ENCODE measurements at regions not wholly inside any gene's neighbourhood (a gene's known extent, or its start where the extent isn't known, plus 50 kb on each side); places are given as distances from the start of the nearest gene placed in this dataset.

DNA sequence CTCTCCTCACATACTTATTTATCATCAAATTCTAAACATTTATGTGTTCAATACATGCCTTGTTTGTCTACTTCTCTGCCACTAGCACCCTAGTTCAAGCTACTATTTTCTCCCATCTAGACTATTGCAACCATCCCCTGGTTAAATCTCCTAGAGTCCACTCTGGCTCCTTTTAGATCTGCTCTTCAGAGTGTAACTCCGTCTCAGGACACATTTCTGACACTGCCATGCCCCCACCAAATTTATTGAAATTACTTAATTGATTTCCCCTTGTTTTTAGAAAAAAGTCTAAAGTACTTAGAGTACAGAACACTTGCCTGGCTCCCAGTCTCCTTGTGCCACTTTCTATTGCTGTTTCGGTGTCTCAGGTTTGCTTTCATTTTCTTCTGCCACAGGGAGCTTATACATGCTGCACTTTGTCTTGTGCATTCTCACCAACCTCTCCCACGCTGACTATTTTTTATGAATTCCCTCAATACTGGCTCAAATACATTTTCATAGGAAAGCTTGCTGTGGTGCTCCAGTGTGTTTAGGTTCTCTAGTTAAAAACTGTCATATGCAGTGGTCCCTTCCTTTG is 792.3 kb downstream of the DIPK2A start:
- H3K27me3 ChIP-seq: no peaks in the 10 kb centered on the region
- no peak for DNase-seq
- no peak overlapping the region for H3K4me3 ChIP-seq
- TF ChIP-seq, protein P1, sequence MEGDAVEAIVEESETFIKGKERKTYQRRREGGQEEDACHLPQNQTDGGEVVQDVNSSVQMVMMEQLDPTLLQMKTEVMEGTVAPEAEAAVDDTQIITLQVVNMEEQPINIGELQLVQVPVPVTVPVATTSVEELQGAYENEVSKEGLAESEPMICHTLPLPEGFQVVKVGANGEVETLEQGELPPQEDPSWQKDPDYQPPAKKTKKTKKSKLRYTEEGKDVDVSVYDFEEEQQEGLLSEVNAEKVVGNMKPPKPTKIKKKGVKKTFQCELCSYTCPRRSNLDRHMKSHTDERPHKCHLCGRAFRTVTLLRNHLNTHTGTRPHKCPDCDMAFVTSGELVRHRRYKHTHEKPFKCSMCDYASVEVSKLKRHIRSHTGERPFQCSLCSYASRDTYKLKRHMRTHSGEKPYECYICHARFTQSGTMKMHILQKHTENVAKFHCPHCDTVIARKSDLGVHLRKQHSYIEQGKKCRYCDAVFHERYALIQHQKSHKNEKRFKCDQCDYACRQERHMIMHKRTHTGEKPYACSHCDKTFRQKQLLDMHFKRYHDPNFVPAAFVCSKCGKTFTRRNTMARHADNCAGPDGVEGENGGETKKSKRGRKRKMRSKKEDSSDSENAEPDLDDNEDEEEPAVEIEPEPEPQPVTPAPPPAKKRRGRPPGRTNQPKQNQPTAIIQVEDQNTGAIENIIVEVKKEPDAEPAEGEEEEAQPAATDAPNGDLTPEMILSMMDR (IDR thresholded peaks at IDR 0.05): no peak
- TF ChIP-seq POLR2A (IDR thresholded peaks at IDR 0.05): no peak
- WGBS, 2 donors: 71 to 80% methylated on average over 3 of the region's 3 CpGs
- intact Hi-C loops (cut with DNase I; ENCODE audit: low total_unique reads): no loop called here
- H3K36me3 ChIP-seq (ENCODE audit: low read depth, missing control alignments): no peaks in the 10 kb centered on the region
- no peaks in the 10 kb centered on the region for H3K4me1 ChIP-seq
- H3K9me3 ChIP-seq: no peaks in the 10 kb centered on the region
- H3K27ac ChIP-seq: no peak overlapping the region

DNA sequence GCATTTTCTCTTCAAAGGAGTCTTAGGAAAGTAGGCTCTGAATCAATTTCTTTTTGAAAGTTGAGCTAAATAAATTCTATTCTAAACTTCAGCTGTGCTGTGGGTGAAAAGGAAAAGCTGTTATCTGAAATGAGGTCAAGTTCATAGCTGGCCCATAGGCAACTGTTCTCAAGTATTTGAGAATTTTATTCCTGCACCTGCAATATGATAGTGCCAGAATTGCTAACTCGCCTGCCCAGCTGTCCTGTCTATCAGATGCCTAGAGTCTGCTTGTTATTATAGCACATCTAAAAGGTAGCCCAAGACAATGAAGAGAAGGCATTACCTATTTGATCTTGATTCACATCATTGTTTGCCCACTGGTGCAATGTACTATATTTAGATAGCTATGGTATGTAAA is 798.7 kb downstream of the DIPK2A start:
- Histone ChIP-seq H3K27ac (no peak overlapping the region), H3K27me3 (no peaks in the 10 kb centered on the region), H3K36me3 (ENCODE audit: low read depth, missing control alignments) (no peaks in the 10 kb centered on the region), H3K4me3 (no peak overlapping the region), H3K9me3 (no peaks in the 10 kb centered on the region), H3K4me1 (no peaks in the 10 kb centered on the region)
- DNase-seq: no peak
- WGBS, 2 donors: 52 to 54% methylated on average over 1 of the region's 1 CpG
- intact Hi-C loops (cut with DNase I; ENCODE audit: low total_unique reads): no loop called here
- no peak for TF ChIP-seq POLR2A (IDR thresholded peaks at IDR 0.05)
- TF ChIP-seq, protein P1 (IDR thresholded peaks at IDR 0.05): no peak

DNA sequence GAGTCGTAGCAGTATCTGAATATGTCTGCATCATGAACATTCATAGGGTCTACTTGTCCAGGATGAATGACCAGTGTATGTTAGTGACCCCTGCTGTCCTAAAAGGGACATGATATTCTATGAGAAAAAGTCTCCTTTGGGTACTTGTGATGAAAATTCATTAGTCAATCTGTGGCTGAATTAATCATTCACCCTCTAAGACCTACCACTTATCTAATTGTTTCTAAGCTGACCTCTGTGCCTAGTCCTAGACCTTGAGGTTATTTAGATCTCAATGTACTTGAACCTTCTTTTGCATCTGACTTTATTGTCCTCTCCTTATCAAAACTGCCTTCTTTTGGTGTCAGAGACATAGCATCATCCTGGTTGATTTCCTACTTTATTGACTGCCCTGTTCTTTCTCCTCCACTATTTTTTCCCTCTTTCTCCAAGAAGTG is 799.3 kb downstream of the DIPK2A start:
- Histone ChIP-seq H3K4me1 (peaks cover 3% of the 10 kb centered on the region), H3K4me3 (no peak overlapping the region), H3K36me3 (ENCODE audit: low read depth, missing control alignments) (no peaks in the 10 kb centered on the region), H3K27ac (no peak overlapping the region), H3K27me3 (no peaks in the 10 kb centered on the region), H3K9me3 (no peaks in the 10 kb centered on the region)
- WGBS, 2 donors: 58 to 60% methylated on average over 1 of the region's 1 CpG
- no peak for TF ChIP-seq POLR2A (IDR thresholded peaks at IDR 0.05)
- TF ChIP-seq, protein P1 (IDR thresholded peaks at IDR 0.05): peak in 2 of 3 experiments; percentile 20 to 23
- intact Hi-C loops (cut with DNase I; ENCODE audit: low total_unique reads): no loop called here
- DNase-seq: no peak

DNA sequence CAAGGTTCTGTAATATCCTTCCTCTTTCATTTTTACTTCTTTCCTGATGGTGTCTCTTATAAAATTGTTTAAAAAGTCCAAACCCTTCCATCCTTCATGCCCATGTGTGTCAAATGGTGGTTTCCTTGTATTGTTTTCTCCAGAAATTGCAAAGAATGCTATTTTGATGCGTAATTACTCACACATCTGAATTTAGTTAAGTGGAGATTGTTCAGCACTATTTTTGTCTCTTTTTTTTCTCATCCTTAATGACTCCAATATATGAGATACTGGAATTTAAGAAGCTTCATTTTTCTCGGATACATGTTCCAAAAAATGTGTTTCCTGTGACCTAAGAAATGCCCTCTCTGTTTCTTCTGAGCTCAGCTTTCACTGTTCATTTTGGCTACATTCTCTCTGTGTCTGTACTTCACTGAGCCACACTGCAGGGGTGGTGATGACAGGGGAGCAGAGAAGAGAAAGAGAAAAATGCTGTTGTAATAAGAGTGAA is 799.8 kb downstream of the DIPK2A start:
- peaks cover 3% of the 10 kb centered on the region for H3K4me1 ChIP-seq
- 27 to 57% methylated on average over 2 of the region's 2 CpGs for WGBS, 2 donors
- no peak for DNase-seq
- H3K27me3 ChIP-seq: no peaks in the 10 kb centered on the region
- H3K36me3 ChIP-seq (ENCODE audit: low read depth, missing control alignments): no peaks in the 10 kb centered on the region
- H3K4me3 ChIP-seq: no peak overlapping the region
- H3K9me3 ChIP-seq: no peaks in the 10 kb centered on the region
- intact Hi-C loops (cut with DNase I; ENCODE audit: low total_unique reads): no loop called here
- TF ChIP-seq, protein P1 (IDR thresholded peaks at IDR 0.05): no peak
- no peak for TF ChIP-seq POLR2A (IDR thresholded peaks at IDR 0.05)
- H3K27ac ChIP-seq: no peak overlapping the region

DNA sequence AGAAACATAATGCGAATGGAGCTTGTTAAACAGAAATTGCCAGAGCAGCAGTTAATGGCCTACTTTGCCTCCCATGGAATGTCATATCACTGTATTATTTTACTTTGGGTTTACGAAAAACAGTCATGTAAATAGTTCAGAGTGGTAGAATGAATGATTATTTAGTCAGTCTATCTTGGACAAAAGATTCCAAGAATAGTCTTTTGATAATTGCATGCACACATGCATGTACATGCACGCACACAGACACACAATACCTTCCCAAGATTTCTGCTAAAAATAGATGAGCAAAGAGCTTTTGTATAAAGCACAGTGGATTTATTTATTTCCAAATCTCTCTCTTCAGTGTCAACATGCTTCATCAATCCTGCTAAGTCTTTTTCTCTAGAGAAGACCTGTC is 800.7 kb downstream of the DIPK2A start:
- Histone ChIP-seq H3K4me1 (peaks cover 3% of the 10 kb centered on the region), H3K27ac (no peak overlapping the region), H3K9me3 (no peaks in the 10 kb centered on the region), H3K27me3 (no peaks in the 10 kb centered on the region), H3K36me3 (ENCODE audit: low read depth, missing control alignments) (no peaks in the 10 kb centered on the region), H3K4me3 (no peak overlapping the region)
- WGBS, 2 donors: 82 to 86% methylated on average over 3 of the region's 3 CpGs
- intact Hi-C loops (cut with DNase I; ENCODE audit: low total_unique reads): no loop called here
- no peak for DNase-seq
- TF ChIP-seq POLR2A (IDR thresholded peaks at IDR 0.05): no peak
- TF ChIP-seq, protein P1 (IDR thresholded peaks at IDR 0.05): no peak
